ENCODE measurements at regions not wholly inside any gene's neighbourhood (a gene's known extent, or its start where the extent isn't known, plus 50 kb on each side); places are given as distances from the start of the nearest gene placed in this dataset.

DNA sequence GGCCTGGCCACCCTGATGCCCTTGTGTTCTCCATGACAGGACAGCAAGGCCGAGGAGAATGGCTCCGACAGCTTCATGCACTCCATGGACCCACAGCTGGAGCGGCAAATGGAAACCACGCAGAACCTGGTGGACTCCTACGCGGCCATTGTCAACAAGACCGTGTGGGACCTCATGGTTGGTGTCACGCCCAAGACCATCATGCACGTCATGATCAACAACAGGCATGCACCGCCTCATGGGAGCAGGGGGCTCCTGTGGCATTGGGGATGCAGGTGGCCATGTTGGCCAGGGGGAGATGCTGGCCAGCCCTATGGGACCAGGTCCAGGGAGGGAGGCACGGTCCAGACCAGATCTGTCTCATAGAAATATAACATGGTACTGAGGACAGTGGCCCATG lies 62.9 kb downstream of the GOLGA8B start:
- no peak for TF ChIP-seq POLR2AphosphoS5 (IDR thresholded peaks at IDR 0.05; ENCODE audit: low read depth, low read length)
- no peak for TF ChIP-seq TAF1 (IDR thresholded peaks at IDR 0.05; ENCODE audit: borderline replicate concordance, low read depth, low read length)

All from GM12892 (cell line).